Gastroesophageal sphincter (tissue), 3 donors: ENCODE measurements at regions not wholly inside any gene's neighbourhood (a gene's known extent, or its start where the extent isn't known, plus 50 kb on each side); places are given as distances from the start of the nearest gene placed in this dataset.

ENCODE experiments used
- CTCF ChIP-seq, 4 experiments: fragments of 200-600 bp in 2 of 4; fragments of 450-650 bp in 2 of 4; sonication (generic) in 1 of 4; IDR thresholded peaks; one replicate each; pipeline ENCODE4 v1.5.1; 2017 to 2019; ENCODE audit warnings: antibody characterized with exemption in 4 of 4, mild to moderate bottlenecking in 2 of 4, moderate library complexity in 2 of 4
- POLR2AphosphoS5 ChIP-seq: sonication (generic); formaldehyde crosslinking; IDR thresholded peaks from one replicate; pipeline ENCODE4 v1.6.1; 2017; ENCODE audit warnings: antibody characterized with exemption

- no peak for TF ChIP-seq CTCF (IDR thresholded peaks at IDR 0.05)
- no peak for TF ChIP-seq POLR2AphosphoS5
Measured at GRCh38 chr7:136495081-136495480, 373.4 kb upstream of the CHRM2 start.
